H1 (cell line): ENCODE measurements at regions not wholly inside any gene's neighbourhood (a gene's known extent, or its start where the extent isn't known, plus 50 kb on each side); places are given as distances from the start of the nearest gene placed in this dataset.
A peak's percentile ranks its signal among the peaks of the same experiment; 100 is the strongest.

Experiments
- CTCF ChIA-PET: fragments of 300-600 bp; sonication (Branson Sonifier 250); formaldehyde crosslinking; loops from one replicate; lab custom pipeline; 2021; ENCODE audit not compliant: partially characterized antibody; lab: Charles Lee
- POLR2A ChIA-PET: fragments of 300-600 bp; sonication (Branson Sonifier 250); formaldehyde crosslinking; loops from one replicate; lab custom pipeline; 2021; ENCODE audit warnings: inconsistent platforms; ENCODE audit not compliant: partially characterized antibody; lab: Charles Lee
- DNase-seq, 2 experiments: peaks; one replicate each; pipeline versions ENCODE4 v3.0.0 to v3.0.0-alpha.2; 2010 to 2022; ENCODE audit warnings: low spot score in 2 of 2, low read depth in 1 of 2, mixed read lengths in 1 of 2
- FAIRE-seq: peaks from 2 replicates; lab custom pipeline; 2011; peaks lifted over from hg19 to GRCh38; lab: Jason Lieb, UNC
- H2AFZ ChIP-seq: 2 replicates; pipeline ENCODE4 v1.8.1; 2012; ENCODE audit warnings: low read length, inconsistent platforms
- H2AK5ac ChIP-seq: 2 replicates; pipeline ENCODE4 v1.6.1; 2013; ENCODE audit warnings: low read depth, low read length
- H2BK120ac ChIP-seq: replicated peaks from 2 replicates; pipeline ENCODE3; 2013; ENCODE audit warnings: low read depth, low read length, inconsistent platforms
- H2BK12ac ChIP-seq: 2 replicates; pipeline ENCODE4 v1.6.1; 2013; ENCODE audit warnings: low read depth, low read length
- H2BK15ac ChIP-seq: 2 replicates; pipeline ENCODE4 v1.6.1; 2013; ENCODE audit warnings: low read length
- H2BK20ac ChIP-seq: 2 replicates; pipeline ENCODE4 v1.6.1; 2013; ENCODE audit warnings: low read length
- H2BK5ac ChIP-seq: 2 replicates; pipeline ENCODE4 v1.6.1; 2013; ENCODE audit warnings: low read depth, low read length
- H3K14ac ChIP-seq: 2 replicates; pipeline ENCODE4 v1.6.1; 2013; ENCODE audit warnings: inconsistent platforms; ENCODE audit not compliant: insufficient read length
- H3K18ac ChIP-seq: 2 replicates; pipeline ENCODE4 v1.6.1; 2013; ENCODE audit warnings: low read length; ENCODE audit errors: extremely low read depth
- H3K23ac ChIP-seq: 2 replicates; pipeline ENCODE4 v1.6.1; 2013; ENCODE audit warnings: inconsistent platforms; ENCODE audit not compliant: insufficient read length
- H3K23me2 ChIP-seq: 2 replicates; pipeline ENCODE4 v1.6.1; 2013; ENCODE audit warnings: low read depth, low read length
- H3K27ac ChIP-seq: 2 replicates; pipeline ENCODE4 v1.6.1; 2011; ENCODE audit warnings: low read depth, low read length, inconsistent platforms
- H3K27me3 ChIP-seq, 4 experiments: replicated peaks in 1 of 4; 1 replicate in 1 of 4; 2 replicates in 3 of 4; pipeline versions ENCODE4 v1.6.1 to v1.8.1; 2011 to 2013; ENCODE audit warnings: low read length in 3 of 4, mild to moderate bottlenecking in 3 of 4, inconsistent platforms in 2 of 4, mixed read lengths in 2 of 4, moderate library complexity in 1 of 4; ENCODE audit not compliant: control insufficient read depth in 3 of 4, insufficient read depth in 3 of 4; ENCODE audit errors: extremely low read depth in 1 of 4
- H3K36me3 ChIP-seq, 4 experiments: 2 replicates each; pipeline versions ENCODE4 v1.6.1 to v1.8.1; 2011 to 2013; ENCODE audit warnings: mild to moderate bottlenecking in 4 of 4, low read length in 3 of 4, moderate library complexity in 2 of 4, control low read depth in 1 of 4, inconsistent platforms in 1 of 4; ENCODE audit not compliant: insufficient read depth in 4 of 4, control insufficient read depth in 2 of 4
- H3K4ac ChIP-seq: replicated peaks from 2 replicates; pipeline ENCODE3; 2013; ENCODE audit warnings: low read length, low read depth, mixed read lengths, inconsistent platforms; ENCODE audit not compliant: insufficient read length
- H3K4me1 ChIP-seq, 4 experiments: replicated peaks in 1 of 4; 1 replicate in 1 of 4; 2 replicates in 3 of 4; pipeline versions ENCODE4 v1.6.1 to v1.8.1; 2011 to 2013; ENCODE audit warnings: low read length in 3 of 4, inconsistent platforms in 2 of 4, mixed read lengths in 1 of 4; ENCODE audit not compliant: insufficient read depth in 4 of 4, control insufficient read depth in 3 of 4
- H3K4me2 ChIP-seq, 2 experiments: 2 replicates each; pipeline versions ENCODE4 v1.6.1 to v1.8.1; 2011 to 2013; ENCODE audit warnings: low read depth in 2 of 2, low read length in 2 of 2, control low read depth in 1 of 2, inconsistent platforms in 1 of 2, mild to moderate bottlenecking in 1 of 2; ENCODE audit not compliant: insufficient read depth in 1 of 2
- H3K4me3 ChIP-seq, 4 experiments: fragments of 200-600, 300-600 bp in 1 of 4; sonication (generic), shearing (Covaris generic), sonication (Bioruptor Twin) in 1 of 4; 2 replicates each; pipeline versions ENCODE4 v1.5.1 to v1.8.1; 2011 to 2016; ENCODE audit warnings: low read length in 4 of 4, low read depth in 3 of 4, control low read depth in 2 of 4, inconsistent platforms in 2 of 4, mild to moderate bottlenecking in 2 of 4, mixed read lengths in 1 of 4, moderate library complexity in 1 of 4; ENCODE audit not compliant: insufficient read depth in 2 of 4; ENCODE audit errors: extremely low read depth in 1 of 4
- H3K56ac ChIP-seq: replicated peaks from 2 replicates; pipeline ENCODE3; 2013; ENCODE audit warnings: low read depth, mild to moderate bottlenecking, mixed read lengths, low read length, inconsistent platforms; ENCODE audit not compliant: insufficient read length
- H3K79me1 ChIP-seq: 2 replicates; pipeline ENCODE4 v1.6.1; 2013; ENCODE audit warnings: low read depth, low read length, control low read depth
- H3K79me2 ChIP-seq, 2 experiments: 2 replicates each; pipeline versions ENCODE4 v1.6.1 to v1.8.1; 2012 to 2013; ENCODE audit warnings: low read length in 2 of 2, mild to moderate bottlenecking in 2 of 2, inconsistent platforms in 1 of 2; ENCODE audit not compliant: insufficient read depth in 2 of 2, control insufficient read depth in 1 of 2
- H3K9ac ChIP-seq, 4 experiments: replicated peaks in 1 of 4; 1 replicate in 1 of 4; 2 replicates in 3 of 4; pipeline versions ENCODE4 v1.6.1 to v1.8.1; 2011 to 2013; ENCODE audit warnings: low read depth in 3 of 4, low read length in 3 of 4, control low read depth in 2 of 4, mild to moderate bottlenecking in 2 of 4, moderate library complexity in 2 of 4, inconsistent platforms in 1 of 4; ENCODE audit errors: extremely low read depth in 1 of 4
- H3K9me3 ChIP-seq, 2 experiments: 2 replicates each; pipeline versions ENCODE4 v1.6.1 to v1.8.1; 2012 to 2013; ENCODE audit warnings: mild to moderate bottlenecking in 2 of 2, moderate library complexity in 2 of 2, control low read depth in 1 of 2, inconsistent platforms in 1 of 2, low read depth in 1 of 2, low read length in 1 of 2, mixed read lengths in 1 of 2; ENCODE audit not compliant: insufficient read depth in 2 of 2
- H4K20me1 ChIP-seq, 2 experiments: replicated peaks in 1 of 2; 2 replicates each; pipeline versions ENCODE3 to v1.8.1; 2011 to 2013; ENCODE audit warnings: inconsistent platforms in 2 of 2, low read length in 2 of 2, mild to moderate bottlenecking in 1 of 2; ENCODE audit not compliant: insufficient read depth in 2 of 2, control insufficient read depth in 1 of 2
- H4K5ac ChIP-seq: 2 replicates; pipeline ENCODE4 v1.6.1; 2013; ENCODE audit warnings: low read length, low read depth, mixed read lengths, inconsistent platforms; ENCODE audit not compliant: insufficient read length
- H4K8ac ChIP-seq: 2 replicates; pipeline ENCODE4 v1.8.0; 2013; ENCODE audit warnings: mild to moderate bottlenecking, moderate library complexity, low read length, inconsistent platforms; ENCODE audit not compliant: insufficient read depth; ENCODE audit errors: extremely low read depth
- H4K91ac ChIP-seq: replicated peaks from 2 replicates; pipeline ENCODE3; 2013; ENCODE audit warnings: low read length, mixed read lengths, inconsistent platforms; ENCODE audit not compliant: insufficient read length
- CBX8 ChIP-seq: fragments of 300-800, 300-1000 bp; sonication (generic); IDR thresholded peaks from 2 replicates; pipeline ENCODE4 v1.7.1; 2016; ENCODE audit warnings: low read depth, low read length, borderline replicate concordance
- CTBP2 ChIP-seq: IDR thresholded peaks from 2 replicates; pipeline ENCODE4 v1.7.0; 2011; ENCODE audit warnings: borderline replicate concordance, mild to moderate bottlenecking, moderate library complexity, mixed read lengths, low read length; ENCODE audit not compliant: insufficient read depth, insufficient read length
- HDAC6 ChIP-seq: IDR thresholded peaks from one replicate; pipeline ENCODE4 v1.7.1; 2012; ENCODE audit warnings: low read depth, mild to moderate bottlenecking, inconsistent platforms, low read length, moderate library complexity
- KDM1A ChIP-seq: fragments of 200-600, 300-600 bp; sonication (generic); IDR thresholded peaks from 2 replicates; pipeline ENCODE4 v1.7.1; 2016; ENCODE audit warnings: mild to moderate bottlenecking, low read length, borderline replicate concordance
- NRF1 ChIP-seq: IDR thresholded peaks from 2 replicates; pipeline ENCODE4 v1.6.1; 2011; ENCODE audit warnings: mild to moderate bottlenecking, low read depth, low read length, improper control_type of control experiment
- POLR2A ChIP-seq, 2 experiments: IDR thresholded peaks; 1 replicate in 1 of 2; 2 replicates in 1 of 2; pipeline ENCODE4 v1.6.1; 2011; ENCODE audit warnings: low read depth in 2 of 2, low read length in 2 of 2, mild to moderate bottlenecking in 2 of 2; ENCODE audit errors: control extremely low read depth in 1 of 2
- POLR2AphosphoS5 ChIP-seq: IDR thresholded peaks from 2 replicates; pipeline ENCODE4 v1.6.1; 2011; ENCODE audit warnings: low read depth, low read length
- POU5F1 ChIP-seq: IDR thresholded peaks from 2 replicates; pipeline ENCODE4 v1.6.1; 2011; ENCODE audit warnings: low read depth, mild to moderate bottlenecking, low read length, moderate library complexity
- RAD21 ChIP-seq, 2 experiments: IDR thresholded peaks in 1 of 2; conservative IDR thresholded peaks in 1 of 2; 2 replicates each; pipeline ENCODE4 v1.6.1; 2011; ENCODE audit warnings: low read depth in 2 of 2, low read length in 2 of 2, improper control_type of control experiment in 1 of 2, inconsistent platforms in 1 of 2, mild to moderate bottlenecking in 1 of 2, moderate library complexity in 1 of 2
- RNF2 ChIP-seq: fragments of 200-900, 300-1000 bp; sonication (generic); IDR thresholded peaks from 2 replicates; pipeline ENCODE4 v1.7.1; 2016; ENCODE audit warnings: borderline replicate concordance, low read depth, mild to moderate bottlenecking, antibody characterized with exemption, low read length; ENCODE audit not compliant: poor library complexity, severe bottlenecking; ENCODE audit errors: missing control alignments
- SIRT6 ChIP-seq: IDR thresholded peaks from one replicate; pipeline ENCODE4 v1.7.1; 2012; ENCODE audit warnings: low read length, inconsistent platforms
- SP4 ChIP-seq: IDR thresholded peaks from 2 replicates; pipeline ENCODE4 v1.6.1; 2012; ENCODE audit warnings: low read length, inconsistent platforms
- TAF7 ChIP-seq: optimal IDR thresholded peaks from 2 replicates; pipeline ENCODE3; 2011; ENCODE audit warnings: low read depth, mild to moderate bottlenecking, inconsistent platforms, low read length, moderate library complexity, borderline replicate concordance
- WGBS, 2 experiments: shearing (Covaris generic) in 1 of 2; methylation state at CpG; one replicate each; pipeline versions ENCODE4 v1.1.6 to v1.1.7; 2013 to 2015; ENCODE audit warnings: low lambda C conversion rate in 2 of 2, mixed read lengths in 2 of 2, inconsistent platforms in 1 of 2, low coverage in 1 of 2, missing lambda C conversion rate in 1 of 2; ENCODE audit not compliant: insufficient replicate concordance in 2 of 2, insufficient coverage in 1 of 2, insufficient read length in 1 of 2; ENCODE audit errors: extremely low coverage in 1 of 2, missing lambda C conversion rate in 1 of 2; 5-methylcytosine and 5-hydroxymethylcytosine counted together
- TF ChIP-seq, protein P1 (sequence below): IDR thresholded peaks from 2 replicates; pipeline ENCODE4 v1.6.1; 2012; ENCODE audit warnings: inconsistent platforms

GRCh38 chr7:131900785-131901287, 344.4 kb upstream of the PODXL start:
- H2BK15ac ChIP-seq = no peak overlapping the region
- no peak overlapping the region for H4K8ac ChIP-seq
- H3K4ac ChIP-seq = no peak overlapping the region
- ChIA-PET POLR2A (no interaction called here), CTCF (interaction anchor here (0.6 to 1.7 kb wide), 3 partner anchors 9 to 45 kb away, joined by 3 to 4 read pairs (median 4); no protein-coding TSS in a partner anchor)
- no peak overlapping the region for H2BK5ac ChIP-seq
- H3K79me2 ChIP-seq = no peaks in the 10 kb centered on the region
- FAIRE-seq (no peak), DNase-seq (peak in 1 of 2 experiments; percentile 16)
- no peak overlapping the region for H3K4me2 ChIP-seq
- H3K18ac ChIP-seq = no peak overlapping the region
- H3K23me2 ChIP-seq = no peaks in the 10 kb centered on the region
- no peak overlapping the region for H3K14ac ChIP-seq
- H2AK5ac ChIP-seq = no peak overlapping the region
- no peak overlapping the region for H2AFZ ChIP-seq
- H4K20me1 ChIP-seq = no peaks in the 10 kb centered on the region
- H4K5ac ChIP-seq = no peak overlapping the region
- no peak overlapping the region for H4K91ac ChIP-seq
- peaks cover 2 to 11% (median 6%) of the 10 kb centered on the region in 4 experiments for H3K4me1 ChIP-seq
- no peaks in the 10 kb centered on the region; a peak in 2 of 7 replicates for H3K27me3 ChIP-seq
- no peak overlapping the region for H2BK20ac ChIP-seq
- H3K56ac ChIP-seq = no peak overlapping the region
- no peak overlapping the region for H3K4me3 ChIP-seq
- H3K36me3 ChIP-seq = no peaks in the 10 kb centered on the region
- no peaks in the 10 kb centered on the region for H3K9me3 ChIP-seq
- 85% methylated on average over 1 of the region's 1 CpG; no CpG with 5 or more reads in 1 of the 2 experiments for WGBS, 2 experiments
- no peak overlapping the region for H3K27ac ChIP-seq
- H3K23ac ChIP-seq = no peak overlapping the region
- H2BK12ac ChIP-seq = no peak overlapping the region
- H3K79me1 ChIP-seq = no peaks in the 10 kb centered on the region
- no peak overlapping the region for H2BK120ac ChIP-seq
- H3K9ac ChIP-seq = no peak overlapping the region
- no peak for TF ChIP-seq POLR2AphosphoS5
- no peak for TF ChIP-seq POU5F1
- no peak for TF ChIP-seq RAD21 (IDR thresholded peaks at IDR 0.05 in 1 of 2, conservative IDR thresholded peaks at IDR 0.05 in 1 of 2; ENCODE audit: low read depth in 2 of 2, low read length in 2 of 2)
- TF ChIP-seq KDM1A = no peak
- TF ChIP-seq CBX8 = no peak
- no peak for TF ChIP-seq SIRT6
- no peak for TF ChIP-seq POLR2A (IDR thresholded peaks at IDR 0.05; ENCODE audit: control extremely low read depth in 1 of 2, low read depth in 2 of 2, low read length in 2 of 2)
- TF ChIP-seq CTBP2 = no peak
- TF ChIP-seq TAF7 = no peak
- no peak for TF ChIP-seq RNF2
- TF ChIP-seq, protein P1, sequence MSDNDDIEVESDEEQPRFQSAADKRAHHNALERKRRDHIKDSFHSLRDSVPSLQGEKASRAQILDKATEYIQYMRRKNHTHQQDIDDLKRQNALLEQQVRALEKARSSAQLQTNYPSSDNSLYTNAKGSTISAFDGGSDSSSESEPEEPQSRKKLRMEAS = no peak
- no peak for TF ChIP-seq SP4
- no peak for TF ChIP-seq HDAC6
- no peak for TF ChIP-seq NRF1
